Thyroid gland (tissue), 4 donors: ENCODE measurements at regions not wholly inside any gene's neighbourhood (a gene's known extent, or its start where the extent isn't known, plus 50 kb on each side); places are given as distances from the start of the nearest gene placed in this dataset.

Experiments
- DNase-seq, 2 donors: peaks; one replicate each; pipeline ENCODE4 v3.0.0-alpha.2; 2019
- H3K27ac ChIP-seq, 3 donors: fragments of 200-600 bp; sonication (generic); 1 replicate in 2 of 3; 2 replicates in 1 of 3; pipeline ENCODE4 v1.5.1; 2016 to 2019; ENCODE audit warnings: mild to moderate bottlenecking in 1 of 3, moderate library complexity in 1 of 3
- H3K27me3 ChIP-seq: fragments of 200-600 bp; sonication (generic); one replicate; pipeline ENCODE4 v1.5.1; 2019
- H3K36me3 ChIP-seq, 2 donors: fragments of 200-600 bp; sonication (generic); one replicate each; pipeline ENCODE4 v1.5.1; 2016 to 2019
- H3K4me1 ChIP-seq, 2 donors: fragments of 200-600 bp; sonication (generic); one replicate each; pipeline ENCODE4 v1.5.1; 2017 to 2019
- H3K4me3 ChIP-seq, 3 donors: fragments of 200-600 bp; sonication (generic); replicated peaks in 1 of 3; 1 replicate in 2 of 3; 2 replicates in 1 of 3; pipeline ENCODE4 v1.5.1; 2016; ENCODE audit warnings: mild to moderate bottlenecking in 1 of 3
- H3K9me3 ChIP-seq: fragments of 200-600 bp; sonication (generic); one replicate; pipeline ENCODE4 v1.5.1; 2017
- POLR2A ChIP-seq, 2 donors: fragments of 450-650 bp; IDR thresholded peaks; one replicate each; pipeline ENCODE4 v1.6.1; 2017; ENCODE audit warnings: antibody characterized with exemption in 2 of 2, mild to moderate bottlenecking in 2 of 2, moderate library complexity in 1 of 2
- WGBS, 2 donors: methylation state at CpG; one replicate each; pipeline ENCODE4 v1.1.5; 2017; 5-methylcytosine and 5-hydroxymethylcytosine counted together
- intact Hi-C: fragments of 100-400 bp; cut with DNase I; formaldehyde crosslinking; loops from one replicate; pipeline ENCODE4 v1.15.1; 2023
- TF ChIP-seq, protein P1 (sequence below), 6 experiments: fragments of 200-600 bp in 3 of 6; fragments of 450-650 bp in 3 of 6; sonication (generic) in 3 of 6; IDR thresholded peaks; one replicate each; pipeline ENCODE4 v1.5.1; 2016 to 2019; ENCODE audit warnings: antibody characterized with exemption in 6 of 6, mild to moderate bottlenecking in 2 of 6, inconsistent platforms in 1 of 6, moderate library complexity in 1 of 6

DNA sequence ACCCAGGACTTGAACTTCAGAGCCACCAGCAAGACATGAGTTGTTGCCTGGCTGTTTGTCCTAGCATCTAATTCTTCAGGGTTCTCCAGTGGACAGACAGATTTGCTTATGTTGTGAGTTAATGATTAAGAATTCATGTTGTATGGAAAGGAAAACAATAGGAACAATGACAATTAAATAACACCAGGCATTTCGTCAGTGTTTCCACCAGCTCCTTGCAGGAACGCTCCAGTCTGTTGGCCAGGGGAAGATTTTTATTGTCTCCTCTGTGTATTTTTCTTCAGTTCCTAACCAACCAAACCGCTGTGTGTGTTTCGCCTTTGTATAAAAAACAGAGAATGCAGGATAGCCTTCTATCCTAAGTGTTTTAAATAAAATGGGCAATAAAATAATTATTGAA lies 64.4 kb upstream of the PTGFR start:
- Histone ChIP-seq H3K4me1 (no peaks in the 10 kb centered on the region), H3K9me3 (no peaks in the 10 kb centered on the region), H3K27me3 (no peaks in the 10 kb centered on the region), H3K36me3 (no peaks in the 10 kb centered on the region), H3K27ac (no peak overlapping the region), H3K4me3 (no peak overlapping the region)
- intact Hi-C loops: no loop called here
- 78 to 79% methylated on average over 4 of the region's 4 CpGs for WGBS, 2 donors
- TF ChIP-seq, protein P1, sequence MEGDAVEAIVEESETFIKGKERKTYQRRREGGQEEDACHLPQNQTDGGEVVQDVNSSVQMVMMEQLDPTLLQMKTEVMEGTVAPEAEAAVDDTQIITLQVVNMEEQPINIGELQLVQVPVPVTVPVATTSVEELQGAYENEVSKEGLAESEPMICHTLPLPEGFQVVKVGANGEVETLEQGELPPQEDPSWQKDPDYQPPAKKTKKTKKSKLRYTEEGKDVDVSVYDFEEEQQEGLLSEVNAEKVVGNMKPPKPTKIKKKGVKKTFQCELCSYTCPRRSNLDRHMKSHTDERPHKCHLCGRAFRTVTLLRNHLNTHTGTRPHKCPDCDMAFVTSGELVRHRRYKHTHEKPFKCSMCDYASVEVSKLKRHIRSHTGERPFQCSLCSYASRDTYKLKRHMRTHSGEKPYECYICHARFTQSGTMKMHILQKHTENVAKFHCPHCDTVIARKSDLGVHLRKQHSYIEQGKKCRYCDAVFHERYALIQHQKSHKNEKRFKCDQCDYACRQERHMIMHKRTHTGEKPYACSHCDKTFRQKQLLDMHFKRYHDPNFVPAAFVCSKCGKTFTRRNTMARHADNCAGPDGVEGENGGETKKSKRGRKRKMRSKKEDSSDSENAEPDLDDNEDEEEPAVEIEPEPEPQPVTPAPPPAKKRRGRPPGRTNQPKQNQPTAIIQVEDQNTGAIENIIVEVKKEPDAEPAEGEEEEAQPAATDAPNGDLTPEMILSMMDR (IDR thresholded peaks at IDR 0.05): no peak
- no peak for TF ChIP-seq POLR2A (IDR thresholded peaks at IDR 0.05)
- no peak for DNase-seq

DNA sequence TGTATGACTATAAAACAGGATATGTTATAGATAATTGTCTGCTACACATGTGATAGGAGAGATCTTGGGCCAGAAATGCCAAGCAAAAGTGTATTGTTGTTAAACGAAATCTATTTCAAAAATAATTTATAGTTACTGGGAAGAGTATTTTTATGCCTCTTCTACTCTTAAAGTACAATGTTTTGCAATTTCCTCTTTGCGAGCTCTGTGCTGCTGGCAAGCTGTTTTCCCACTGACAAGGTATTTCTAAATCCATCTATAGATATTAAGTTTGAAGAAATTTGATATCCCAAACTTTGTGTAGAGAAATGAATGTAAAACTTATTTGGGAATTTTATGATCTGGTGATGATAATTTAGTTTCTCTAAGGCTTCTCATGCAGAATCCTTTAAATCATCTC lies 63.3 kb upstream of the PTGFR start:
- no peaks in the 10 kb centered on the region for H3K27me3 ChIP-seq
- no peak for DNase-seq
- TF ChIP-seq, protein P1 (IDR thresholded peaks at IDR 0.05): no peak
- TF ChIP-seq POLR2A (IDR thresholded peaks at IDR 0.05): no peak
- H3K4me3 ChIP-seq: no peak overlapping the region
- no peaks in the 10 kb centered on the region for H3K36me3 ChIP-seq
- intact Hi-C loops: no loop called here
- H3K4me1 ChIP-seq: no peaks in the 10 kb centered on the region
- no peaks in the 10 kb centered on the region for H3K9me3 ChIP-seq
- no peak overlapping the region for H3K27ac ChIP-seq
- WGBS, 2 donors: 45 to 71% methylated on average over 2 of the region's 2 CpGs

DNA sequence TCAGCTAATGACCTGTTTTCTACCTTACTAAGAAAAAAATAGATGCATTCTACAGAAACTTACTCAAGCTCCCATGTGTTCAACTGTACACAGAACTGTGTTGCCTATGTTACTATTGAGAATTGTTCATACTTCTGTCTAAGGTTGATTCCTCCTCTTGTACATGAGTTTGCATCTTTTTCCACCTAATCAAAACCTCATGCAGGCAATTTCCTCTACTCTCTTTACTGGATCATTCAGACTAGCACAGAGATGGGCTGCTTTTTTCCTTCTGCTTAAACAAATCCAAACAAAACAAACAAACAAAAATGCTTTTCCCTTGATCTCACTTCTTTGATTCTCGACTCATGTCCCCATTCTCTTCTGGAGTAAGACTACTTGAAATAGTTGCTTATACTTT lies 58.8 kb upstream of the PTGFR start:
- no peaks in the 10 kb centered on the region for H3K4me1 ChIP-seq

DNA sequence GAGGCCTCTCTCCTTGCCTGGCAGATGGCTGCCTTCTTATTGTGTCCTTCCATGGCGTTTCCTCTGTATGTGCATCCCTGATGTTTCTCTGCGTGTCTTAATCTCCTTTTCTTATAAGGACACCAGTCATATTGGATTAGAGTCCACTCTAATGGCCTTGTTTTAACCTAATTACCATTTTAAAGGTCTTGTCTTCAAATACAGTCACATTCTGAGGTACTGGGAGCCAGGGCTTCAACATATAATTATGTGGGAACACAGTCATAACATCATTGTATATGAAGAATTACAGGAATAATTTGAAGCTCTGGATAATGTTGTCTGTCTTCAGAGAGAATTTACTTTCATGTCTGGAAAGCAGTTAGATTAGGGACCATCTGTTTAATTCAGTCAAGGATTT lies 56.4 kb upstream of the PTGFR start:
- 88 to 94% methylated on average over 2 of the region's 2 CpGs for WGBS, 2 donors
- TF ChIP-seq POLR2A (IDR thresholded peaks at IDR 0.05): no peak
- TF ChIP-seq, protein P1 (IDR thresholded peaks at IDR 0.05): no peak
- H3K27me3 ChIP-seq: no peaks in the 10 kb centered on the region

More for the DNA sequence above, 58.8 kb upstream of the PTGFR start:
- Histone ChIP-seq H3K36me3 (no peaks in the 10 kb centered on the region), H3K9me3 (no peaks in the 10 kb centered on the region), H3K4me3 (no peak overlapping the region), H3K27me3 (no peaks in the 10 kb centered on the region), H3K27ac (no peak overlapping the region)
- intact Hi-C loops: no loop called here
- WGBS, 2 donors: 40 to 47% methylated on average over 1 of the region's 1 CpG
- no peak for DNase-seq
- no peak for TF ChIP-seq POLR2A (IDR thresholded peaks at IDR 0.05)
- TF ChIP-seq, protein P1 (IDR thresholded peaks at IDR 0.05): no peak

DNA sequence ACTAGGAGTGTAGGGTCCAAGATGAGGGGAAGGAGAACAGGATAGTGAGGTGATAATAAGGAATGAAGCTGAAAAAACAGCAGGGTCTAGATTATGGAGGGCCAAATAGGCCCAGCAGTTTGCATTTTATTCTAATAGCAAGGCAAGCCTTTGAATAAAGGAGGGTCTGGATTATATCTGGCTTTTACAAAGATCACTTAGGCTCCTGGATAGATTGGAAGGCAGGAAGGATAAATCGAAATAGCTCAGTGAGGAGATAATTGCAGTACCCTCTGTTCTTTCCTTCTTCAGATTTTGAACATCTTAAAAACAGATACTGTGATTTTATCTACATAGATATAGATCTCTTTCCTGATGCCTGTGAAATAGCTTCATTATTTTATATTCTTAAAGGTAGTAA lies 53.8 kb upstream of the PTGFR start:
- no peaks in the 10 kb centered on the region for H3K27me3 ChIP-seq
- H3K4me1 ChIP-seq: no peaks in the 10 kb centered on the region
- intact Hi-C loops: no loop called here
- TF ChIP-seq, protein P1 (IDR thresholded peaks at IDR 0.05): no peak
- TF ChIP-seq POLR2A (IDR thresholded peaks at IDR 0.05): no peak
- no peak overlapping the region for H3K27ac ChIP-seq
- H3K36me3 ChIP-seq: no peaks in the 10 kb centered on the region
- no peak overlapping the region for H3K4me3 ChIP-seq
- H3K9me3 ChIP-seq: no peaks in the 10 kb centered on the region
- DNase-seq: no peak
- 77 to 79% methylated on average over 1 of the region's 1 CpG for WGBS, 2 donors

More for the DNA sequence above, 56.4 kb upstream of the PTGFR start:
- Histone ChIP-seq H3K36me3 (no peaks in the 10 kb centered on the region), H3K4me3 (no peak overlapping the region), H3K27ac (no peak overlapping the region), H3K4me1 (no peaks in the 10 kb centered on the region), H3K9me3 (no peaks in the 10 kb centered on the region)
- DNase-seq: no peak
- intact Hi-C loops: no loop called here
